ENCODE measurements at regions not wholly inside any gene's neighbourhood (a gene's known extent, or its start where the extent isn't known, plus 50 kb on each side); places are given as distances from the start of the nearest gene placed in this dataset.

DNA sequence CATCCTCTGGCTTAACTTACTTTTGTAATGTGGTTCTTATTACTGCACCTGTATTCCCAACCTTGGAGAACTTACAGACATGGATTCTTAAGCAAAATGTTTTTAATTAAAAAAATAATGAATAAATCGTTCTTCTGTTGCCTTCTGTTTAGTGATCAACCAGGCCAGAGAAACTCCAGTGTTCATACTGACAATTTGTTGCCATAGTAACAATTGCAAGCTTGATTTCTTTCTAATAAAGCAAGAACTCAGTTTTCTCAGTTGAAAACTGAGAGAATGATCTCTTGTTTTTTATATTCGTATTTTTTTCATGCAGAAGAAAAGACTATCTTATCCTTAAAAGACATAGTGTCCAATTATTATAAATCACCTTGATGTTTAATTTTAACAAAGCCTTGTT lies 106.5 kb upstream of the LMNTD1 start:
- Histone ChIP-seq H3K79me2 (ENCODE audit: insufficient read depth, low read length) (no peaks in the 10 kb centered on the region), H2BK15ac (ENCODE audit: low read depth, low read length) (no peak overlapping the region), H2BK5ac (ENCODE audit: insufficient read length, low read length) (no peak overlapping the region), H3K23ac (ENCODE audit: insufficient read length, low read depth, low read length) (no peak overlapping the region), H3K14ac (ENCODE audit: insufficient read depth, low read length) (no peak overlapping the region), H3K4ac (ENCODE audit: low read depth, low read length) (no peak overlapping the region), H3K9ac (ENCODE audit: extremely low read depth, insufficient read length, low read length) (no peak overlapping the region), H3K79me1 (ENCODE audit: insufficient read depth, low read depth, low read length, poor library complexity, severe bottlenecking) (no peaks in the 10 kb centered on the region), H3K27ac (ENCODE audit: insufficient read length, low read depth, low read length) (no peak overlapping the region), H3K4me2 (ENCODE audit: insufficient read depth, insufficient read length, low read length) (no peak overlapping the region), H3K9me3 (ENCODE audit: control insufficient read depth, low read depth, low read length) (no peaks in the 10 kb centered on the region), H2BK120ac (ENCODE audit: low read depth, low read length, poor library complexity, severe bottlenecking) (no peak overlapping the region), H2BK20ac (ENCODE audit: low read depth, low read length, poor library complexity, severe bottlenecking) (no peak overlapping the region), H3K56ac (ENCODE audit: insufficient read length, low read depth, low read length) (no peak overlapping the region), H3K27me3 (ENCODE audit: insufficient read depth, low read length) (no peaks in the 10 kb centered on the region), H2AFZ (ENCODE audit: low read length) (no peak overlapping the region), H3K23me2 (ENCODE audit: insufficient read length, low read depth, low read length, poor library complexity, severe bottlenecking) (no peaks in the 10 kb centered on the region), H4K5ac (ENCODE audit: insufficient read length, low read depth, low read length) (no peak overlapping the region), H3T11ph (ENCODE audit: low read length) (no peak overlapping the region), H2BK12ac (ENCODE audit: insufficient read length, low read depth, low read length) (no peak overlapping the region), H3K18ac (ENCODE audit: insufficient read length, low read depth, low read length) (no peak overlapping the region), H4K20me1 (ENCODE audit: control insufficient read depth, insufficient read depth, insufficient read length) (no peaks in the 10 kb centered on the region), H3K4me1 (ENCODE audit: insufficient read depth, low read length) (no peaks in the 10 kb centered on the region), H4K91ac (ENCODE audit: insufficient read length, low read depth, low read length) (no peak overlapping the region), H4K8ac (replicated peaks; ENCODE audit: insufficient read length, low read depth, low read length) (no peak overlapping the region), H2AK5ac (ENCODE audit: insufficient read length, low read length) (no peak overlapping the region)
- no peak overlapping the region for H3K27ac Mint-ChIP-seq
- no CpG with 5 or more reads among the region's 2 CpGs for WGBS (ENCODE audit: extremely low coverage, insufficient read length, low lambda C conversion rate)
- peaks cover 2% of the 10 kb centered on the region for H3K27me3 Mint-ChIP-seq (ENCODE audit: low read depth)
- H3K36me3 Mint-ChIP-seq (ENCODE audit: insufficient read depth in 1 of 3, low read depth in 3 of 3) = no peaks in the 10 kb centered on the region
- TF ChIP-seq, protein P1, sequence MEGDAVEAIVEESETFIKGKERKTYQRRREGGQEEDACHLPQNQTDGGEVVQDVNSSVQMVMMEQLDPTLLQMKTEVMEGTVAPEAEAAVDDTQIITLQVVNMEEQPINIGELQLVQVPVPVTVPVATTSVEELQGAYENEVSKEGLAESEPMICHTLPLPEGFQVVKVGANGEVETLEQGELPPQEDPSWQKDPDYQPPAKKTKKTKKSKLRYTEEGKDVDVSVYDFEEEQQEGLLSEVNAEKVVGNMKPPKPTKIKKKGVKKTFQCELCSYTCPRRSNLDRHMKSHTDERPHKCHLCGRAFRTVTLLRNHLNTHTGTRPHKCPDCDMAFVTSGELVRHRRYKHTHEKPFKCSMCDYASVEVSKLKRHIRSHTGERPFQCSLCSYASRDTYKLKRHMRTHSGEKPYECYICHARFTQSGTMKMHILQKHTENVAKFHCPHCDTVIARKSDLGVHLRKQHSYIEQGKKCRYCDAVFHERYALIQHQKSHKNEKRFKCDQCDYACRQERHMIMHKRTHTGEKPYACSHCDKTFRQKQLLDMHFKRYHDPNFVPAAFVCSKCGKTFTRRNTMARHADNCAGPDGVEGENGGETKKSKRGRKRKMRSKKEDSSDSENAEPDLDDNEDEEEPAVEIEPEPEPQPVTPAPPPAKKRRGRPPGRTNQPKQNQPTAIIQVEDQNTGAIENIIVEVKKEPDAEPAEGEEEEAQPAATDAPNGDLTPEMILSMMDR (conservative IDR thresholded peaks at IDR 0.05) = no peak
- H3K4me3 Mint-ChIP-seq = no peak overlapping the region
- peaks cover 0 to 3% of the 10 kb centered on the region in 2 experiments; a peak in 1 of 5 replicates for H3K9me3 Mint-ChIP-seq
- DNase-seq = no peak
- peaks cover 5 to 6% of the 10 kb centered on the region in 2 experiments; a peak in 2 of 4 replicates for H3K4me1 Mint-ChIP-seq
